Ovary (tissue), 3 donors: ENCODE measurements at regions not wholly inside any gene's neighbourhood (a gene's known extent, or its start where the extent isn't known, plus 50 kb on each side); places are given as distances from the start of the nearest gene placed in this dataset.

ENCODE experiments used
- EP300 ChIP-seq: sonication (generic); formaldehyde crosslinking; IDR thresholded peaks from one replicate; pipeline ENCODE4 v1.6.1; 2017; ENCODE audit warnings: antibody characterized with exemption
- POLR2A ChIP-seq: fragments of 450-650 bp; IDR thresholded peaks from one replicate; pipeline ENCODE4 v1.6.1; 2017; ENCODE audit warnings: antibody characterized with exemption, mild to moderate bottlenecking, moderate library complexity
- TF ChIP-seq, protein P1 (sequence below), 3 donors: fragments of 450-650 bp in 2 of 3; fragments of 200-600 bp in 1 of 3; IDR thresholded peaks; one replicate each; pipeline versions ENCODE4 v1.5.1 to v1.8.0; 2016 to 2022; ENCODE audit warnings: antibody characterized with exemption in 3 of 3, mild to moderate bottlenecking in 1 of 3
- donor health status: DM: no; HTN: no; CAD: no.

DNA sequence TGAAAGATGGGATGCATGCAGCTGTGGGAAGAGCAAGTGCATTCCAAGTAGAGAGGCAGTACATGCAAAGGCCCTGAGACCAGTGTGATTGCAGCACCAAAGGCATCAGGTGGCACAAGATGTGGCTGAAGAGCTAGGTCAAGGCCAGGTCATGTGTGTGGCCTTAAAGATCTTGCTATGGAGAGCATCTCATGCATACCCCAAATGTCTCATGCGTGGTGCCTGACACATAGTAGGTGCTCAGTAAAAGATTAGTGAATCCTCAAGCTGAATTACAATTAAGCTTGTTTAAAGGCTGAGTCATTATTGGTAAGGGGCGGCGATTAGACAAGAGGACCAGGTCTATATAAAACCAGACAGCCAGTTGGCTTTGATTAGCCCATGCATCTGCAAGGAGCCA lies 336.6 kb downstream of the FGFR2 start:
- TF ChIP-seq POLR2A: no peak
- TF ChIP-seq, protein P1, sequence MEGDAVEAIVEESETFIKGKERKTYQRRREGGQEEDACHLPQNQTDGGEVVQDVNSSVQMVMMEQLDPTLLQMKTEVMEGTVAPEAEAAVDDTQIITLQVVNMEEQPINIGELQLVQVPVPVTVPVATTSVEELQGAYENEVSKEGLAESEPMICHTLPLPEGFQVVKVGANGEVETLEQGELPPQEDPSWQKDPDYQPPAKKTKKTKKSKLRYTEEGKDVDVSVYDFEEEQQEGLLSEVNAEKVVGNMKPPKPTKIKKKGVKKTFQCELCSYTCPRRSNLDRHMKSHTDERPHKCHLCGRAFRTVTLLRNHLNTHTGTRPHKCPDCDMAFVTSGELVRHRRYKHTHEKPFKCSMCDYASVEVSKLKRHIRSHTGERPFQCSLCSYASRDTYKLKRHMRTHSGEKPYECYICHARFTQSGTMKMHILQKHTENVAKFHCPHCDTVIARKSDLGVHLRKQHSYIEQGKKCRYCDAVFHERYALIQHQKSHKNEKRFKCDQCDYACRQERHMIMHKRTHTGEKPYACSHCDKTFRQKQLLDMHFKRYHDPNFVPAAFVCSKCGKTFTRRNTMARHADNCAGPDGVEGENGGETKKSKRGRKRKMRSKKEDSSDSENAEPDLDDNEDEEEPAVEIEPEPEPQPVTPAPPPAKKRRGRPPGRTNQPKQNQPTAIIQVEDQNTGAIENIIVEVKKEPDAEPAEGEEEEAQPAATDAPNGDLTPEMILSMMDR (IDR thresholded peaks at IDR 0.05): no peak
- TF ChIP-seq EP300: no peak
